ENCODE measurements at regions not wholly inside any gene's neighbourhood (a gene's known extent, or its start where the extent isn't known, plus 50 kb on each side); places are given as distances from the start of the nearest gene placed in this dataset.

GRCh38 chr18:28706397-28706796 is 529.5 kb upstream of the CDH2 start:
- Histone ChIP-seq H3K27me3 (replicated peaks; ENCODE audit: control insufficient read depth, insufficient read depth, low read length) (no peaks in the 10 kb centered on the region), H3K4me3 (replicated peaks; ENCODE audit: low read depth, low read length) (no peak overlapping the region), H3K36me3 (ENCODE audit: control insufficient read depth, insufficient read depth, low read length) (no peaks in the 10 kb centered on the region)
- no peak for TF ChIP-seq CTCF (IDR thresholded peaks at IDR 0.05; ENCODE audit: insufficient read depth, low read length, poor library complexity, severe bottlenecking)
- DNase-seq (ENCODE audit: extremely low read depth, insufficient read length) = no peak

GRCh38 chr18:28705482-28705881 is 528.6 kb upstream of the CDH2 start:
- Histone ChIP-seq H3K27me3 (replicated peaks; ENCODE audit: control insufficient read depth, insufficient read depth, low read length) (no peaks in the 10 kb centered on the region), H3K36me3 (ENCODE audit: control insufficient read depth, insufficient read depth, low read length) (no peaks in the 10 kb centered on the region), H3K4me3 (replicated peaks; ENCODE audit: low read depth, low read length) (no peak overlapping the region)
- no peak for DNase-seq (ENCODE audit: extremely low read depth, insufficient read length)
- no peak for TF ChIP-seq CTCF (IDR thresholded peaks at IDR 0.05; ENCODE audit: insufficient read depth, low read length, poor library complexity, severe bottlenecking)

GRCh38 chr18:28692337-28692736 is 515.4 kb upstream of the CDH2 start:
- no peak for DNase-seq (ENCODE audit: extremely low read depth, insufficient read length)
- no peak overlapping the region for H3K4me3 ChIP-seq (replicated peaks; ENCODE audit: low read depth, low read length)
- no peak for TF ChIP-seq CTCF (IDR thresholded peaks at IDR 0.05; ENCODE audit: insufficient read depth, low read length, poor library complexity, severe bottlenecking)
- no peaks in the 10 kb centered on the region for H3K36me3 ChIP-seq (ENCODE audit: control insufficient read depth, insufficient read depth, low read length)
- no peaks in the 10 kb centered on the region for H3K27me3 ChIP-seq (replicated peaks; ENCODE audit: control insufficient read depth, insufficient read depth, low read length)

- no peak for TF ChIP-seq CTCF (IDR thresholded peaks at IDR 0.05; ENCODE audit: insufficient read depth, low read length, poor library complexity, severe bottlenecking)
These were observed 514.5 kb upstream of the CDH2 start for GRCh38 chr18:28691496-28691840.

GRCh38 chr18:28690836-28691495 is 514.0 kb upstream of the CDH2 start:
- no peaks in the 10 kb centered on the region for H3K27me3 ChIP-seq (replicated peaks; ENCODE audit: control insufficient read depth, insufficient read depth, low read length)
- no peak overlapping the region for H3K4me3 ChIP-seq (replicated peaks; ENCODE audit: low read depth, low read length)
- no peaks in the 10 kb centered on the region for H3K36me3 ChIP-seq (ENCODE audit: control insufficient read depth, insufficient read depth, low read length)
- TF ChIP-seq CTCF (IDR thresholded peaks at IDR 0.05; ENCODE audit: insufficient read depth, low read length, poor library complexity, severe bottlenecking) = no peak
- DNase-seq (ENCODE audit: extremely low read depth, insufficient read length) = no peak

More at GRCh38 chr18:28691496-28691840, 514.5 kb upstream of the CDH2 start:
- no peak overlapping the region for H3K4me3 ChIP-seq (replicated peaks; ENCODE audit: low read depth, low read length)
- no peaks in the 10 kb centered on the region for H3K36me3 ChIP-seq (ENCODE audit: control insufficient read depth, insufficient read depth, low read length)
- no peaks in the 10 kb centered on the region for H3K27me3 ChIP-seq (replicated peaks; ENCODE audit: control insufficient read depth, insufficient read depth, low read length)
- no peak for DNase-seq (ENCODE audit: extremely low read depth, insufficient read length)

GRCh38 chr18:28690100-28690499 is 513.2 kb upstream of the CDH2 start:
- no peak for DNase-seq (ENCODE audit: extremely low read depth, insufficient read length)
- no peaks in the 10 kb centered on the region for H3K36me3 ChIP-seq (ENCODE audit: control insufficient read depth, insufficient read depth, low read length)
- H3K27me3 ChIP-seq (replicated peaks; ENCODE audit: control insufficient read depth, insufficient read depth, low read length) = no peaks in the 10 kb centered on the region
- no peak overlapping the region for H3K4me3 ChIP-seq (replicated peaks; ENCODE audit: low read depth, low read length)
- TF ChIP-seq CTCF (IDR thresholded peaks at IDR 0.05; ENCODE audit: insufficient read depth, low read length, poor library complexity, severe bottlenecking) = no peak
